GM20000 (cell line): ENCODE measurements at regions not wholly inside any gene's neighbourhood (a gene's known extent, or its start where the extent isn't known, plus 50 kb on each side); places are given as distances from the start of the nearest gene placed in this dataset.

Experiments used
- DNase-seq: peaks from one replicate; pipeline ENCODE4 v3.0.0; 2012; ENCODE audit warnings: low spot score
- CTCF ChIP-seq: IDR thresholded peaks from 2 replicates; pipeline ENCODE4 v1.5.1; 2012; ENCODE audit warnings: mild to moderate bottlenecking, control low read depth; ENCODE audit errors: extremely low read depth, missing control alignments

DNA sequence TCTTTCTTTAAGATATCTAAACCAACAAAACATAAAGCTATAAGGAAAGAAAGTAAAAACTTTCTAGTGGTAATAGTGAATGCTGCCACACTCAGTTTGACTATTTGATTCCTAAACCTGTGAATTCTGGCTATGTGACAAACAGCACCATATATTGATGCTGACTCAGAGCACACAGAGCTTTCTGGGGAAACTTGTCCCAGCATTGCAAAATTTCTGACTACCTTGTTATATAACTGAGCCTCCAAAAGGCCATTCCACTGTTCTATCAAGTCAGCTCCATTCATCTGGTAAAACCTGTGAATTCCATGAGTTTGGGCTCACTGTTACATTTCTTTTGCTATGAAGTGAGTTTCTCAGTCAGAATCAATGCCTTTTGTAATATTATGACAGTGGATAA, 1229.7 kb downstream of the PCDH18 start:
- no peak for TF ChIP-seq CTCF
- no peak for DNase-seq

DNA sequence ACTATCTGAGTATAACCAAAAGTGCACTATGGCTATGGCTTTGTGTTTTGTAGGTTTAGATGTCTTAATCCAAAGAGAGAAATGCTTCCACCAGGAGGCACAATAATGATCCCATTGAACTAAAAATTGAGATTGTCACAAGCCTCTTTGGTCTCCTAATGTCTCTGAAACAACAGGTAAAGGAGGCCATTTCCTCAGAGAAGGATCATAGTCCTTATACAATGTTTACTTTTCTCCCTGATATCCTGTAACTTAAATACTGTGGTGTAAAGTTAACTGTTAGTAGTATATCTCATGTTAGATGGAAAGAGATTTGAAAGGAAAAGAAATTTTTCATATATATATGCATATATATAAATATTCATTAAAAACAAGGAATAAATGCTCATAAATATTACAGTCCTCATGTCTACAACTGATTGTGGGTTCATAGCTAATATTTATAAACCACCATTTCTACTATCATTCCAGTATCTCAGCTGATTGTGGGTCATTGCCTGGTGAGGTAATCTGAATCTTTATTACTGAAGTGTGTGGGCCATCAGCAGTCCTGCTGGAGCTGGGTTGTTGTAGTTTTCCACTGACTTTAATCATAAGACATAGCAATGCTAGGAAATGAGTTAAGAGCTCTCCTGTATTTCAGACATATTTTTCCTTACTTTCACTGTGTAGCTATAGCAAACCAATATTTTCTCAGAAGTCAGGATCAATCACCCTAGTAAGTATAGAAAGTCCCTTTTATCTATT, 1230.4 kb downstream of the PCDH18 start:
- TF ChIP-seq CTCF: no peak

GRCh38 chr4:136283977-136284376, 1248.3 kb downstream of the PCDH18 start:
- no peak for DNase-seq
- TF ChIP-seq CTCF: no peak

More for the DNA sequence above, 1230.4 kb downstream of the PCDH18 start:
- DNase-seq: no peak

DNA sequence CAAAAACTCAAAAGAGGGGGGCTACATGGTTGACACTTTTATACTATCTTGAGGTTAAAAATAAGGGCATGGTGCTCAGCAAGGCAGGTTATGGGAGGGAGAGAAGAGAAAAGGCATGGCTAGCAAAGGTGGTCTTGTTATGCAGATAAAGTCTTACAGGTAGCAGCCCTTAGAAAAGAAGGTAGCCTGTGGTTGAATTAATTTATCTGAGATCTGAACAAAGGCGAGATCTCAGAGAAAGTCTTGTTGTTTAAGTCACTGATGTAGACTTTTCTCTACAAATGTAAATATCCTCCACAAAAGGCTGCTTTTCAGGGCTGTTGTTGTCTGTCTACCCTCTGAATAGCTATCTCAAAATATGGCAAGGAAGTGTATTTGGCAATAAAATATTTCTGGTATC, 1250.4 kb downstream of the PCDH18 start:
- DNase-seq: no peak

GRCh38 chr4:136281307-136281706, 1251.0 kb downstream of the PCDH18 start:
- TF ChIP-seq CTCF: no peak
- no peak for DNase-seq

More for the DNA sequence above, 1250.4 kb downstream of the PCDH18 start:
- TF ChIP-seq CTCF: no peak

GRCh38 chr4:136277741-136278140, 1254.6 kb downstream of the PCDH18 start:
- TF ChIP-seq CTCF: no peak
- DNase-seq: no peak

DNA sequence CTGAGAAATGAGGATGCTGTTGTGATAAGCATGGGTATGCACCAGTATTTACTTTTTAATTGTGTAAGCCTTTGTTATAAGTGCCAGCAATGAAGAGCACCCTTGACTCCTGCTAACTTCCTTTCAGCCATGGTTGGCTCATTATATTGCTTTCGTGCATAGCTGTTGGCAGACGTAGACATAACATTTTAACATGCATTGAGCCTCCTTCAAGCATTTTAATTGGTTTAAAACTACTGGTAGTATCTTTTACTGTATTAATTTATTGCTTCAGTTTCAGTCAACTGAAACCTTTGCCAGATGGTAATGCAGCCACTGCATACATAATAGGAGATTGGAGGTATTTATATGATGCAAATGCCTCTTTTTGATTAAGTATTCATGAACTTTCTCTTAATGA, 1285.4 kb downstream of the PCDH18 start:
- DNase-seq: no peak
- no peak for TF ChIP-seq CTCF
